WERI-Rb-1 (cell line): ENCODE measurements at regions not wholly inside any gene's neighbourhood (a gene's known extent, or its start where the extent isn't known, plus 50 kb on each side); places are given as distances from the start of the nearest gene placed in this dataset.

Source experiments
- DNase-seq: peaks from one replicate; pipeline ENCODE4 v3.0.0-alpha.2; 2020
- H3K27ac ChIP-seq: fragments of 250-450 bp; sonication (Bioruptor Pico); 2 replicates; pipeline ENCODE4 v1.5.1; 2020; ENCODE audit warnings: mild to moderate bottlenecking, moderate library complexity
- H3K27me3 ChIP-seq: fragments of 250-450 bp; sonication (Bioruptor Pico); 2 replicates; pipeline ENCODE4 v1.5.1; 2021; ENCODE audit warnings: mild to moderate bottlenecking, low read depth, moderate library complexity; ENCODE audit not compliant: insufficient read depth, severe bottlenecking
- H3K36me3 ChIP-seq: fragments of 250-450 bp; sonication (Bioruptor Pico); 2 replicates; pipeline ENCODE4 v1.5.1; 2020; ENCODE audit warnings: mild to moderate bottlenecking, moderate library complexity
- H3K4me3 ChIP-seq: 2 replicates; pipeline ENCODE4 v1.5.1; 2011; ENCODE audit warnings: low read depth, mild to moderate bottlenecking, control low read depth, low read length
- H3K9me3 ChIP-seq: fragments of 250-450 bp; sonication (Bioruptor Pico); 2 replicates; pipeline ENCODE4 v1.5.1; 2021; ENCODE audit warnings: mild to moderate bottlenecking, moderate library complexity; ENCODE audit not compliant: severe bottlenecking
- TF ChIP-seq, protein P1 (sequence below): IDR thresholded peaks from 2 replicates; pipeline ENCODE4 v1.5.1; 2011; ENCODE audit warnings: low read depth, mild to moderate bottlenecking, control low read depth, inconsistent platforms, low read length

DNA sequence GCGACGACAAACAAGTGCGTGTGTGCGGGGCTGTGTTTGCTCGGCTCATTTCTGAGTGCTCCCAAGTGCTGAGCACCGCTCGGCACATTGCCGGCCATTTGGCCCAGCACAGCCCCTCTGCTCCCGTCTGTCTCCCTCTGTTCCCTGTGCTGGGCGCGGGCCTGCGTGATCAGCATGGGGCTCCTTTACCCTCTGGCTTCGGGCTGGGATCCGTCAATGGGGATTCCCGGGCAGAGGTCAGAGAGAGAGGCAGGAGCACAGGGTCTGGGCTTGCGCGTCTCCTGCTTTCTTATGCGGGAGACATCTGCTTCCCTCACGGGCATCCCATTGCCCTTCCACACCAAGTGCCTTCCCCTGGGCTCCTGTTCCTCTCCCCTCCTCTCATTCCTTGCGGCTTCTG lies 234.0 kb downstream of the ACKR3 start:
- TF ChIP-seq, protein P1, sequence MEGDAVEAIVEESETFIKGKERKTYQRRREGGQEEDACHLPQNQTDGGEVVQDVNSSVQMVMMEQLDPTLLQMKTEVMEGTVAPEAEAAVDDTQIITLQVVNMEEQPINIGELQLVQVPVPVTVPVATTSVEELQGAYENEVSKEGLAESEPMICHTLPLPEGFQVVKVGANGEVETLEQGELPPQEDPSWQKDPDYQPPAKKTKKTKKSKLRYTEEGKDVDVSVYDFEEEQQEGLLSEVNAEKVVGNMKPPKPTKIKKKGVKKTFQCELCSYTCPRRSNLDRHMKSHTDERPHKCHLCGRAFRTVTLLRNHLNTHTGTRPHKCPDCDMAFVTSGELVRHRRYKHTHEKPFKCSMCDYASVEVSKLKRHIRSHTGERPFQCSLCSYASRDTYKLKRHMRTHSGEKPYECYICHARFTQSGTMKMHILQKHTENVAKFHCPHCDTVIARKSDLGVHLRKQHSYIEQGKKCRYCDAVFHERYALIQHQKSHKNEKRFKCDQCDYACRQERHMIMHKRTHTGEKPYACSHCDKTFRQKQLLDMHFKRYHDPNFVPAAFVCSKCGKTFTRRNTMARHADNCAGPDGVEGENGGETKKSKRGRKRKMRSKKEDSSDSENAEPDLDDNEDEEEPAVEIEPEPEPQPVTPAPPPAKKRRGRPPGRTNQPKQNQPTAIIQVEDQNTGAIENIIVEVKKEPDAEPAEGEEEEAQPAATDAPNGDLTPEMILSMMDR, result no peak
- Histone ChIP-seq H3K27ac (no peak overlapping the region), H3K9me3 (no peaks in the 10 kb centered on the region), H3K4me3 (no peak overlapping the region), H3K36me3 (no peaks in the 10 kb centered on the region), H3K27me3 (no peaks in the 10 kb centered on the region)
- no peak for DNase-seq

GRCh38 chr2:236805800-236806531 lies 236.3 kb downstream of the ACKR3 start:
- no peak for DNase-seq
- Histone ChIP-seq H3K4me3 (no peak overlapping the region), H3K9me3 (peaks cover 6% of the 10 kb centered on the region), H3K27ac (no peak overlapping the region), H3K36me3 (no peaks in the 10 kb centered on the region), H3K27me3 (no peaks in the 10 kb centered on the region)
- TF ChIP-seq, protein P1, result no peak

- DNase-seq, result no peak
- TF ChIP-seq, protein P1, result no peak
- Histone ChIP-seq H3K4me3 (no peak overlapping the region), H3K36me3 (no peaks in the 10 kb centered on the region), H3K27ac (no peak overlapping the region), H3K27me3 (no peaks in the 10 kb centered on the region), H3K9me3 (peaks cover 6% of the 10 kb centered on the region)
These were observed 240.1 kb downstream of the ACKR3 start for GRCh38 chr2:236809716-236810115.

- Histone ChIP-seq H3K27ac (no peak overlapping the region), H3K4me3 (no peak overlapping the region), H3K9me3 (peaks cover 6% of the 10 kb centered on the region), H3K27me3 (no peaks in the 10 kb centered on the region), H3K36me3 (no peaks in the 10 kb centered on the region)
- DNase-seq, result no peak
- TF ChIP-seq, protein P1, result no peak
These were observed 241.5 kb downstream of the ACKR3 start for GRCh38 chr2:236811062-236811656.

DNA sequence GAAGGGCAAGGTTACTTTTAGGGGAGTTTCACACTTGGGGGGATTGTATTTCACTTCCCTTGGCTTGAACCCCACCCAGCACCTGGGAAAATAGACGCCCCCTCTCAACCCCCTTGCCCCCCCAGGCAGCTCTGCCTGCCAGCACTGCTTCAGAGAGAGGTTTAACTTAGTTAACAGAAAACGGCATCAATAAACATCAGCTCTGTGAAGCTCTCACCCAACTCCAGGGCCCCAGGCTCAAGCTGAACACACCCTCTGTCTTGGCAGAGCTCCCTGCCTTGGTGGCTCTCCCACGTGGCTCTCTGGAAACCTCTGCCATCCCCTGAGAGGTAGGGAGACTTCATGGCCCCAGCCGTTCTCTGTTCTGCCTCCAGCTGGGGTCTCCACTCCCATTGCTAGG lies 244.1 kb downstream of the ACKR3 start:
- peaks cover 6% of the 10 kb centered on the region for H3K9me3 ChIP-seq
- no peaks in the 10 kb centered on the region for H3K27me3 ChIP-seq
- no peak overlapping the region for H3K27ac ChIP-seq
- H3K4me3 ChIP-seq, result no peak overlapping the region
- no peak for DNase-seq
- no peaks in the 10 kb centered on the region for H3K36me3 ChIP-seq
- TF ChIP-seq, protein P1, result no peak
